ENCODE measurements at regions not wholly inside any gene's neighbourhood (a gene's known extent, or its start where the extent isn't known, plus 50 kb on each side); places are given as distances from the start of the nearest gene placed in this dataset.

DNA sequence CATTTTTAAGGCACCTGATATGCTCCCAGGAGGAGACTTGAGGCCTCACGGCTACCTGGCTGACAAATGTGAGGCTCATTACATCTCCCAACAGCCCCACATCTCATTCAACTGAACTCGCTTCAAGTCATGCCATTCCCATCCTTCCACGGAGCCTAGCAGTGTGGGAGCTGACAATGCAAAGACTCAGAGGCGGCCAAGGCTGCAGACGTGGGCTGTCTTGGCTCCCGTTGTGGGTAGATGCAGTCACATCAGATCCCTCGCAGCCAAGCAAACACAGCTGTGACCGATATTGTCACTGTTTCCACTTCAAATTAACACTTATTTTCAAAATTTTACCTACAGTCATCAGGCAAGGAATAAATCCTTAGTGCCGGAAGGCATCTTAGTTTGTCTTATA, 64.0 kb upstream of the TRIB2 start:
- TF ChIP-seq, protein P1, sequence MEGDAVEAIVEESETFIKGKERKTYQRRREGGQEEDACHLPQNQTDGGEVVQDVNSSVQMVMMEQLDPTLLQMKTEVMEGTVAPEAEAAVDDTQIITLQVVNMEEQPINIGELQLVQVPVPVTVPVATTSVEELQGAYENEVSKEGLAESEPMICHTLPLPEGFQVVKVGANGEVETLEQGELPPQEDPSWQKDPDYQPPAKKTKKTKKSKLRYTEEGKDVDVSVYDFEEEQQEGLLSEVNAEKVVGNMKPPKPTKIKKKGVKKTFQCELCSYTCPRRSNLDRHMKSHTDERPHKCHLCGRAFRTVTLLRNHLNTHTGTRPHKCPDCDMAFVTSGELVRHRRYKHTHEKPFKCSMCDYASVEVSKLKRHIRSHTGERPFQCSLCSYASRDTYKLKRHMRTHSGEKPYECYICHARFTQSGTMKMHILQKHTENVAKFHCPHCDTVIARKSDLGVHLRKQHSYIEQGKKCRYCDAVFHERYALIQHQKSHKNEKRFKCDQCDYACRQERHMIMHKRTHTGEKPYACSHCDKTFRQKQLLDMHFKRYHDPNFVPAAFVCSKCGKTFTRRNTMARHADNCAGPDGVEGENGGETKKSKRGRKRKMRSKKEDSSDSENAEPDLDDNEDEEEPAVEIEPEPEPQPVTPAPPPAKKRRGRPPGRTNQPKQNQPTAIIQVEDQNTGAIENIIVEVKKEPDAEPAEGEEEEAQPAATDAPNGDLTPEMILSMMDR (IDR thresholded peaks at IDR 0.05; ENCODE audit: borderline replicate concordance, extremely low read depth, low read length, poor library complexity, severe bottlenecking), result no peak
- TF ChIP-seq EZH2 (IDR thresholded peaks at IDR 0.05; ENCODE audit: borderline replicate concordance, low read depth, low read length, severe bottlenecking), result no peak
